Activated naive CD8-positive, alpha-beta T cell treated with anti-CD3 and anti-CD28 coated beads for 36 hours (primary cell): ENCODE measurements at regions not wholly inside any gene's neighbourhood (a gene's known extent, or its start where the extent isn't known, plus 50 kb on each side); places are given as distances from the start of the nearest gene placed in this dataset.
"Not testable (repeated sequence)": the region's sequence is repeated elsewhere in the genome, so short reads cannot be mapped to it uniquely, and the experiment has no call there.

ENCODE experiments used
- DNase-seq: peaks from one replicate; pipeline ENCODE4 v3.0.0; 2021
- H3K27ac Mint-ChIP-seq: one replicate; pipeline ENCODE4 v1.8.0; 2022; ENCODE audit warnings: mild to moderate bottlenecking, moderate library complexity, mixed read lengths
- H3K27me3 Mint-ChIP-seq: one replicate; pipeline ENCODE4 v1.8.0; 2022; ENCODE audit warnings: mild to moderate bottlenecking, mixed read lengths
- H3K36me3 Mint-ChIP-seq: one replicate; pipeline ENCODE4 v1.8.0; 2021; ENCODE audit warnings: mild to moderate bottlenecking, mixed read lengths
- H3K4me1 Mint-ChIP-seq: one replicate; pipeline ENCODE4 v1.8.0; 2021; ENCODE audit warnings: mixed read lengths
- H3K4me3 Mint-ChIP-seq: one replicate; pipeline ENCODE4 v1.8.0; 2022; ENCODE audit warnings: mild to moderate bottlenecking, moderate library complexity, mixed read lengths
- H3K9me3 Mint-ChIP-seq: one replicate; pipeline ENCODE4 v1.8.0; 2022; ENCODE audit warnings: mixed read lengths

- H3K36me3 Mint-ChIP-seq: no peaks in the 10 kb centered on the region
- H3K4me1 Mint-ChIP-seq: no peaks in the 10 kb centered on the region
- H3K27me3 Mint-ChIP-seq: peaks cover 7% of the 10 kb centered on the region
- no peak overlapping the region for H3K4me3 Mint-ChIP-seq
- no peak overlapping the region for H3K27ac Mint-ChIP-seq
- DNase-seq: no peak
- no peaks in the 10 kb centered on the region for H3K9me3 Mint-ChIP-seq
Measured at GRCh38 chr16:75865736-75866135, 139.4 kb upstream of the CPHXL start.

- Mint-ChIP-seq H3K27ac (no peak overlapping the region), H3K4me1 (no peaks in the 10 kb centered on the region), H3K9me3 (no peaks in the 10 kb centered on the region), H3K4me3 (no peak overlapping the region), H3K36me3 (no peaks in the 10 kb centered on the region), H3K27me3 (peaks cover 7% of the 10 kb centered on the region)
- DNase-seq: no peak
Measured at GRCh38 chr16:75868636-75869632, 142.6 kb upstream of the CPHXL start.

DNA sequence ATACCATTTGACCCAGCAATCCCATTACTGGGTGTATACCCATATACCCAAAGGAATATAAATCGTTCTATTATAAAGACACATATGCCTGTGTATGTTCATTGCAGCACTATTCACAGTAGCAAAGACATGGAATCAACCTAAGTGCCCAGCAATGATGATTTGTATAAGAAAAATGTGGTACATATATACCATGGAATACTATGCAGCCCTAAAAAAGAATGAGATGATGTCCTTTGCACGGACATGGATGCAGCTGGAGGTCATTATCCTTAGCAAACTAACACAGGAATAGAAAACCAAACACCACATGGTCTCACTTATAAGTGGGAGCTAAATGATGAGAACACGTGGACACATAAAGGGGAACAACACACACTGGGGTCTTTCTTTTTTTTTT, 155.0 kb upstream of the CPHXL start:
- H3K36me3 Mint-ChIP-seq, H3K4me3 Mint-ChIP-seq, H3K4me1 Mint-ChIP-seq, DNase-seq, H3K9me3 Mint-ChIP-seq, H3K27me3 Mint-ChIP-seq, H3K27ac Mint-ChIP-seq: not testable (repeated sequence)

DNA sequence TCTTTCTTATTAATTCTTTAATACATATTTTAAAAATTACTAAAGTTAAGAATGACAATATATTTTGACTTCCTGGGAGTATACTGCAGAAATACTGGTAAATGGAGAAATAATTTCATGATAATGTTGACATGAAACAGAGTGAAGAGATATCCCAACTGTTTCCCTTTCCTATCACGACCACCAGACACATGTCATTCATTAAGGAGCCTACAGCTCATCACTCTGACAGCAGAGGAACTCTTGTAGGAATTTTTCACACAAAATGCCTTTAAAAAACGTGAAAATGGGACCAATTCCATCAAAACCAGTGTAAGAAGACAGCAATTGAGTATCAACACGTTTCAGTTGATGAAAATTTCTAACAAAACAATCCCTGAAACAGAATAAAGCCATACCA, 172.9 kb upstream of the CPHXL start:
- no peaks in the 10 kb centered on the region for H3K27me3 Mint-ChIP-seq
- H3K27ac Mint-ChIP-seq: no peak overlapping the region
- no peak for DNase-seq
- no peak overlapping the region for H3K4me3 Mint-ChIP-seq
- no peaks in the 10 kb centered on the region for H3K9me3 Mint-ChIP-seq
- no peaks in the 10 kb centered on the region for H3K4me1 Mint-ChIP-seq
- no peaks in the 10 kb centered on the region for H3K36me3 Mint-ChIP-seq

- no peak for DNase-seq
- no peaks in the 10 kb centered on the region for H3K36me3 Mint-ChIP-seq
- no peaks in the 10 kb centered on the region for H3K9me3 Mint-ChIP-seq
- H3K27ac Mint-ChIP-seq: no peak overlapping the region
- no peaks in the 10 kb centered on the region for H3K27me3 Mint-ChIP-seq
- H3K4me1 Mint-ChIP-seq: no peaks in the 10 kb centered on the region
- H3K4me3 Mint-ChIP-seq: no peak overlapping the region
Measured at GRCh38 chr16:75908331-75909117, 182.2 kb upstream of the CPHXL start.

DNA sequence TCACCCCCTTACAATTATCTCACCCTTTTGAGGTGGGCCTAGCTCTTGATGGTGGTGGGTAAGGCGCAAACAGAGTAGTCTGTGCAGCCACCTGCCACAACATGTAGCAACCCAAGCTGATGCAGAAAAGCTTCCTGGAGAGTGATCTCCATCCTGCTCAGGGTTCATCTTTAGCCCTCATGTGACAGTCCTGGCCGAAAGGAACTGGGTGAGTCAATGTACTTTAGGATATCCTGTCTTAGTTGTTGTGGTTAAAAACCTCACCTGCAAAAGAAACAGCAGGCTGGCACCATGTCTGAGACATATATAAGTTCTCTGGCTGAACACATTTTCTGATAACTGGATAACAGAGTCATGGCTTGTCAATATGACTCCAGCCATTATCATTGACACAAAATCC, 183.5 kb upstream of the CPHXL start:
- Mint-ChIP-seq H3K9me3 (no peaks in the 10 kb centered on the region), H3K4me1 (no peaks in the 10 kb centered on the region), H3K27ac (no peak overlapping the region), H3K27me3 (no peaks in the 10 kb centered on the region), H3K4me3 (no peak overlapping the region), H3K36me3 (no peaks in the 10 kb centered on the region)
- DNase-seq: no peak

GRCh38 chr16:75911896-75912295, 185.6 kb upstream of the CPHXL start:
- Mint-ChIP-seq H3K27me3 (no peaks in the 10 kb centered on the region), H3K27ac (no peak overlapping the region), H3K4me3 (no peak overlapping the region), H3K36me3 (no peaks in the 10 kb centered on the region), H3K9me3 (no peaks in the 10 kb centered on the region), H3K4me1 (no peaks in the 10 kb centered on the region)
- no peak for DNase-seq

DNA sequence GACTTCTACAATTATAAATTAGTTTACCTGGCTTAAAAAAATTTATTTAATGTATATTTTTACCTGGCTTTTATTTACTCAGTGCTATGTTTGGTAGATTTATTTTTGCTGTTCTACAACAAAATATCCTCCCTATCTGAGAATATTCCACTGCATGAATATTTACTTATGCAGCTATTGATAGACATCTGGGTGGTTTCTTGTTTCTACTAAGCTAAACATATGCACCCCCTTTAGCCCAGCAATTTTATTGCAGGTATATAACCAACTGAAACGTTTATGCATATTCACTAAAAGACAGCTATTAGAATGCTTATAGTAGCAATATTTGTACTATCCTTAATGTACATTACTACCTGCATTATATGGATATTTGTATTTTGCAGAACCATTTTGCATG, 187.7 kb upstream of the CPHXL start:
- Mint-ChIP-seq H3K36me3 (no peaks in the 10 kb centered on the region), H3K4me1 (no peaks in the 10 kb centered on the region), H3K27ac (no peak overlapping the region), H3K27me3 (no peaks in the 10 kb centered on the region), H3K4me3 (no peak overlapping the region), H3K9me3 (no peaks in the 10 kb centered on the region)
- no peak for DNase-seq

- no peaks in the 10 kb centered on the region for H3K36me3 Mint-ChIP-seq
- no peaks in the 10 kb centered on the region for H3K27me3 Mint-ChIP-seq
- no peak overlapping the region for H3K27ac Mint-ChIP-seq
- DNase-seq: no peak
- no peaks in the 10 kb centered on the region for H3K4me1 Mint-ChIP-seq
- no peaks in the 10 kb centered on the region for H3K9me3 Mint-ChIP-seq
- H3K4me3 Mint-ChIP-seq: no peak overlapping the region
Measured at GRCh38 chr16:75916451-75916850, 190.2 kb upstream of the CPHXL start.

GRCh38 chr16:75918109-75918508, 191.8 kb upstream of the CPHXL start:
- no peak for DNase-seq
- Mint-ChIP-seq H3K4me3 (no peak overlapping the region), H3K4me1 (no peaks in the 10 kb centered on the region), H3K27me3 (no peaks in the 10 kb centered on the region), H3K9me3 (no peaks in the 10 kb centered on the region), H3K27ac (no peak overlapping the region), H3K36me3 (no peaks in the 10 kb centered on the region)

DNA sequence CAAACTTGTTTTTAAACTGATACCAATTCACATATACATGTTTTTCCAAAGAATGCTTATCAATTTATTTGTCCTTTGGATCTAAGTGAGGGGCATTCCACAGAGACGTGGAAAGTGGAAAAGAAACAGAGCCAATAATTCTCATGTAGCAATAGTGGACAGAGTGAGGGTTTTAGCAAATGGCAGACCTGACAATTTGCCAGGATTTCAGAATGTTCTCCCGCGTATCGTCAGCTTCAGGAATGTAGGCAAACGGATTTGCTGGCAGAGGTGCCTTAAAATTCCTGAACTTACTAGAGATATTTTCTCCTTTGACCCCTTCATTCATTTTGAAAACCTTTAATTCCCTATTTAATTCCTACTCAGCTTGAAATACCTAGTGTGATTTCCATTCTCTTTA, 193.4 kb upstream of the CPHXL start:
- Mint-ChIP-seq H3K27ac (no peak overlapping the region), H3K9me3 (no peaks in the 10 kb centered on the region), H3K4me3 (no peak overlapping the region), H3K36me3 (no peaks in the 10 kb centered on the region), H3K27me3 (no peaks in the 10 kb centered on the region), H3K4me1 (no peaks in the 10 kb centered on the region)
- no peak for DNase-seq

DNA sequence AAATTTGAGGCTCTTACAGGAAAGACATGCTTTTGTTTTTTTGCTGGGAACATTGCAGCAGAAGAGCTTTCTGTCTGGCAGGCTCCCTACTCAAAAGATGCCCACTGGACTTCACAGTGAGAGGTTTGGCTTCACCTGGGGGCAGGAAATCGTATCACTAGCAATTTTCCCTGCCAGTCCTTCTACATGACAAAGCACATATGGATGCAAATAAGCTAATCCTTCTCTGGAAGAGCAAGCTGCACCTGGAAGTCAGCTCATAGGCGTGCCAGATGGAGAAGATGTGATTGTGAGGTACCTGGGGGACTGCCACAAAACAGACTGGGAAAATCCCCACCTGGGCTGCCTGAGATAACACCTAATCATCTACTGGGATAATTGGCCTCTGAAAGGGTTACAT, 195.0 kb upstream of the CPHXL start:
- no peak overlapping the region for H3K27ac Mint-ChIP-seq

DNA sequence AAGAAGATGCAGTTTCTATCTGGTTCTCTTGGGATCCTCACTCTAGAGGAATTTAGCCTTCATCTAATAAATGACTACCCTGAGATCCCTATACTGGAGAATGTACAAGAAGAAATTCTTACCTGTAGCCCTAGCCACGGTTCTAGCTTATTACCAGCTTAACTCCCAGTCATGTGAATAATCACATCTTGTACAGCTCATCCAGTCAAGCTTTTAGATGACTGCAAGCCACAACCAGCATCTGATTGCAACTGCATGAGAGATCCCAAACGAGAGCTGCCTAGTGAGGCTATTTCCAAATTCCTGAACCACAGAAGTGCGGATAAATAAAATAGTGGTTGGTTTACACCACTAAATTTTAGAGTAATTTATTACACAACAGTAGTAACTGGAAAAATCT, 196.0 kb upstream of the CPHXL start:
- DNase-seq: no peak
- Mint-ChIP-seq H3K4me3 (no peak overlapping the region), H3K27ac (no peak overlapping the region), H3K27me3 (no peaks in the 10 kb centered on the region), H3K9me3 (no peaks in the 10 kb centered on the region), H3K36me3 (no peaks in the 10 kb centered on the region), H3K4me1 (no peaks in the 10 kb centered on the region)

More for the DNA sequence above, 195.0 kb upstream of the CPHXL start:
- no peaks in the 10 kb centered on the region for H3K27me3 Mint-ChIP-seq
- no peaks in the 10 kb centered on the region for H3K36me3 Mint-ChIP-seq
- H3K4me1 Mint-ChIP-seq: no peaks in the 10 kb centered on the region
- DNase-seq: no peak
- H3K4me3 Mint-ChIP-seq: no peak overlapping the region
- no peaks in the 10 kb centered on the region for H3K9me3 Mint-ChIP-seq

DNA sequence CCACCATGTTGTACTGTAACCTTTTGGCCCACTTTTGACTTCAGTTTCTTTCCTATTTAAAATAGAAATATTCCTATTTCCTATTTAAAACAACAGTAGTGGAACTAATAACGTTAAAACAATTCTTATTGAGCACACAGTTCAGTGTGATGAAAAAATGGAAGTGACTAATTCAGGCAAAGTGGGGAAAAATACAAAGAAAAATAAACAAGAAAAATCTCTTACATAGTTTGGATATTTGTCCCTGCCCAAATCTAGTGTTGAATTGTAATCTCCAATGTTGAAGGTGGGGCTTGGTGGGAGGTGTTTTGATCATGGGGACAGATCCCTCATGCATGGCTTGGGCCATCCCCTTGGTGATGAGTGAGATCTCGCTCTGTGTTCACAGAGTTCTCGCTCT, 198.1 kb upstream of the CPHXL start:
- DNase-seq: no peak
- H3K4me3 Mint-ChIP-seq: no peak overlapping the region
- no peaks in the 10 kb centered on the region for H3K4me1 Mint-ChIP-seq
- H3K36me3 Mint-ChIP-seq: no peaks in the 10 kb centered on the region
- no peaks in the 10 kb centered on the region for H3K27me3 Mint-ChIP-seq
- H3K27ac Mint-ChIP-seq: no peak overlapping the region
- peaks cover 2% of the 10 kb centered on the region for H3K9me3 Mint-ChIP-seq

DNA sequence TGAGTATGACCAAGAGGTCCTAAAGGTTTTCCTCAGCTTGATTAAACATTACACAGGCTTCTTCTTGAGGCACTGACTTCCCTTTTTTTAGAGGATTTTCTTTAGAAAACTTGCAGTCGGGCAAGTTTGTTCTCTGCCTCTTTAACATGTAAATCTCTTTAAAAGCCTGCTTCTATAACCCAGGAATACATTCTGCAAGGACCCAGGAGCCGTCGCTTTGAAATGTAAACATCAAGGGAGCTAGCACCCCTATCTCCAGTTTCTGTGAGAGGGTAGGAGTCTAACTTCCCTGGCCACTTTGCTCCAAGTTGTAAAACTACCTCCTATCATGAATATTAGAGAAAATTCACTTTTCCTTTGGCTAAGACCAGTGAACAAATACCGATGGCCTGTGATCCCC, 201.5 kb upstream of the CPHXL start:
- DNase-seq: no peak
- Mint-ChIP-seq H3K27me3 (no peaks in the 10 kb centered on the region), H3K27ac (no peak overlapping the region), H3K9me3 (peaks cover 2% of the 10 kb centered on the region), H3K4me1 (no peaks in the 10 kb centered on the region), H3K36me3 (no peaks in the 10 kb centered on the region), H3K4me3 (no peak overlapping the region)
